IMR-90 (cell line): ENCODE measurements at regions not wholly inside any gene's neighbourhood (a gene's known extent, or its start where the extent isn't known, plus 50 kb on each side); places are given as distances from the start of the nearest gene placed in this dataset.

ENCODE experiments used
- BHLHE40 ChIP-seq: fragments of 150-350 bp; IDR thresholded peaks from 2 replicates; pipeline ENCODE4 v1.6.1; 2016; ENCODE audit warnings: mild to moderate bottlenecking, low read depth, low read length
- CEBPB ChIP-seq: IDR thresholded peaks from 2 replicates; pipeline ENCODE4 v1.6.1; 2012; ENCODE audit warnings: low read depth, low read length, improper control_type of control experiment
- CHD1 ChIP-seq: IDR thresholded peaks from 2 replicates; pipeline ENCODE4 v1.6.1; 2012; ENCODE audit warnings: low read depth, low read length, improper control_type of control experiment
- CTCF ChIP-seq: conservative IDR thresholded peaks from 2 replicates; pipeline ENCODE4 v1.5.1; 2012; ENCODE audit warnings: mild to moderate bottlenecking, low read depth, low read length, improper control_type of control experiment
- FOS ChIP-seq: fragments of 150-350 bp; IDR thresholded peaks from 2 replicates; pipeline ENCODE4 v1.6.1; 2016; ENCODE audit warnings: low read depth, low read length
- MAFK ChIP-seq: IDR thresholded peaks from 2 replicates; pipeline ENCODE4 v1.6.1; 2012; ENCODE audit warnings: low read depth, low read length, improper control_type of control experiment
- MAZ ChIP-seq: IDR thresholded peaks from 2 replicates; pipeline ENCODE4 v1.6.1; 2012; ENCODE audit warnings: low read depth, mild to moderate bottlenecking, low read length, improper control_type of control experiment, moderate library complexity, borderline replicate concordance
- MXI1 ChIP-seq: IDR thresholded peaks from 2 replicates; pipeline ENCODE4 v1.6.1; 2012; ENCODE audit warnings: low read depth, mild to moderate bottlenecking, low read length, moderate library complexity, borderline replicate concordance
- POLR2A ChIP-seq: IDR thresholded peaks from 2 replicates; pipeline ENCODE4 v1.6.1; 2012; ENCODE audit warnings: mild to moderate bottlenecking, low read depth, low read length
- RAD21 ChIP-seq: IDR thresholded peaks from 2 replicates; pipeline ENCODE4 v1.6.1; 2012; ENCODE audit warnings: low read length, improper control_type of control experiment
- RFX5 ChIP-seq: IDR thresholded peaks from 2 replicates; pipeline ENCODE4 v1.8.0; 2012; ENCODE audit warnings: low read depth, mild to moderate bottlenecking, low read length, moderate library complexity
- SMC3 ChIP-seq: fragments of 150-350 bp; IDR thresholded peaks from 2 replicates; pipeline ENCODE4 v1.6.1; 2016; ENCODE audit warnings: low read depth, mild to moderate bottlenecking, antibody characterized with exemption, low read length, moderate library complexity
- USF2 ChIP-seq: fragments of 150-350 bp; IDR thresholded peaks from 2 replicates; pipeline ENCODE4 v1.6.1; 2017; ENCODE audit warnings: mild to moderate bottlenecking, antibody characterized with exemption, low read length, low read depth

GRCh38 chr15:31893780-31894179, 136.5 kb upstream of the CHRNA7 start:
- TF ChIP-seq BHLHE40 (no peak), RAD21 (no peak), CTCF (no peak), RFX5 (no peak), POLR2A (no peak), USF2 (no peak), MAFK (no peak), MAZ (no peak), CEBPB (no peak), MXI1 (no peak), SMC3 (no peak), FOS (no peak), CHD1 (no peak)
